Psoas muscle (tissue), 7 donors: ENCODE measurements at regions not wholly inside any gene's neighbourhood (a gene's known extent, or its start where the extent isn't known, plus 50 kb on each side); places are given as distances from the start of the nearest gene placed in this dataset.

ENCODE experiments used
- ATAC-seq, 4 donors: fragments of 200-7000 bp; cut with Tn5 transposase; one replicate each; pipeline ENCODE4 v1.9.1; 2020; ENCODE audit warnings: moderate library complexity in 3 of 4, mild to moderate bottlenecking in 2 of 4
- DNase-seq, 2 donors: peaks; one replicate each; pipeline ENCODE4 v3.0.0-alpha.2; 2020
- H3K27ac ChIP-seq: fragments of 200-600 bp; one replicate; pipeline ENCODE4 v1.8.0; 2022
- H3K27me3 ChIP-seq, 3 donors: fragments of 200-600 bp in 1 of 3; one replicate each; pipeline versions ENCODE4 v1.6.1 to v1.8.0; 2013 to 2022; ENCODE audit warnings: low read length in 2 of 3, mild to moderate bottlenecking in 2 of 3, moderate library complexity in 1 of 3; ENCODE audit not compliant: insufficient read depth in 3 of 3
- H3K36me3 ChIP-seq, 2 donors: fragments of 200-600 bp in 1 of 2; one replicate each; pipeline versions ENCODE4 v1.6.1 to v1.8.0; 2013 to 2022; ENCODE audit warnings: low read depth in 1 of 2, mild to moderate bottlenecking in 1 of 2, moderate library complexity in 1 of 2; ENCODE audit not compliant: insufficient read depth in 1 of 2
- H3K4me1 ChIP-seq: fragments of 200-600 bp; one replicate; pipeline ENCODE4 v1.8.0; 2022
- H3K4me3 ChIP-seq: fragments of 200-600 bp; one replicate; pipeline ENCODE4 v1.8.0; 2022; ENCODE audit warnings: mild to moderate bottlenecking
- H3K9me3 ChIP-seq: fragments of 200-600 bp; one replicate; pipeline ENCODE4 v1.8.0; 2022
- CTCF ChIP-seq: fragments of 200-600 bp; IDR thresholded peaks from one replicate; pipeline ENCODE4 v1.8.0; 2022; ENCODE audit warnings: antibody characterized with exemption
- WGBS, 3 donors: extraction: QIAGEN DNeasy Blood & Tissue Kit; methylation state at CpG; one replicate each; pipeline versions ENCODE4 v1.1.6 to v1.1.7; 2013; 5-methylcytosine and 5-hydroxymethylcytosine counted together
- intact Hi-C, 2 donors: fragments of 100-400 bp; cut with DNase I; formaldehyde crosslinking; loops; one replicate each; pipeline versions ENCODE4 v1.11.0 to v1.14.2; 2022
- donor health status: healthy with polysubstance abuse.
- donor health status: DM: no; HTN: no; CAD: no; lungs with moderate emphysema.
- donor health status: Bipolar disorder and iron deficiency.
- donor health status: healthy.
- donor health status: DM: yes; HTN: yes; CAD: no.
- donor health status: DM: no; HTN: no; CAD: no.
- donor health status: DM: yes; HTN: yes; CAD: no.

- no peaks in the 10 kb centered on the region for H3K4me1 ChIP-seq
- TF ChIP-seq CTCF, result no peak
- 73 to 86% (median 77%) methylated on average over 10 of the region's 10 CpGs for WGBS, 3 donors
- intact Hi-C loops, result no loop called here
- peaks cover 0 to 12% (median 0%) of the 10 kb centered on the region in 3 donors for H3K27me3 ChIP-seq
- ATAC-seq, result no peak
- DNase-seq, result no peak
- no peak overlapping the region for H3K27ac ChIP-seq
- H3K36me3 ChIP-seq, result no peaks in the 10 kb centered on the region
- H3K4me3 ChIP-seq, result no peak overlapping the region
- no peaks in the 10 kb centered on the region for H3K9me3 ChIP-seq
Measured at GRCh38 chrX:45731448-45731847, 530.8 kb upstream of the DIPK2B start.

- Histone ChIP-seq H3K27ac (no peak overlapping the region), H3K27me3 (peaks cover 0 to 16% (median 0%) of the 10 kb centered on the region in 3 donors), H3K4me1 (no peaks in the 10 kb centered on the region), H3K9me3 (no peaks in the 10 kb centered on the region), H3K36me3 (no peaks in the 10 kb centered on the region), H3K4me3 (no peak overlapping the region)
- no peak for ATAC-seq
- no peak for DNase-seq
- 59 to 67% (median 63%) methylated on average over 1 of the region's 1 CpG for WGBS, 3 donors
- intact Hi-C loops, result no loop called here
- no peak for TF ChIP-seq CTCF
Measured at GRCh38 chrX:45727761-45728160, 527.1 kb upstream of the DIPK2B start.

GRCh38 chrX:45722471-45722870, 521.8 kb upstream of the DIPK2B start:
- Histone ChIP-seq H3K27me3 (peaks cover 0 to 10% (median 0%) of the 10 kb centered on the region in 3 donors), H3K36me3 (no peaks in the 10 kb centered on the region), H3K4me1 (no peaks in the 10 kb centered on the region), H3K9me3 (no peaks in the 10 kb centered on the region), H3K4me3 (no peak overlapping the region), H3K27ac (no peak overlapping the region)
- 59 to 64% (median 61%) methylated on average over 3 of the region's 3 CpGs for WGBS, 3 donors
- intact Hi-C loops, result no loop called here
- DNase-seq (no peak), ATAC-seq (no peak)
- no peak for TF ChIP-seq CTCF

GRCh38 chrX:45719751-45720501, 519.2 kb upstream of the DIPK2B start:
- Histone ChIP-seq H3K27me3 (peaks cover 0 to 7% (median 0%) of the 10 kb centered on the region in 3 donors), H3K36me3 (no peaks in the 10 kb centered on the region), H3K9me3 (no peaks in the 10 kb centered on the region), H3K4me1 (no peaks in the 10 kb centered on the region), H3K4me3 (no peak overlapping the region), H3K27ac (no peak overlapping the region)
- intact Hi-C loops, result no loop called here
- DNase-seq (no peak), ATAC-seq (no peak)
- TF ChIP-seq CTCF, result no peak
- WGBS, 3 donors, result 81 to 95% (median 92%) methylated on average over 4 of the region's 4 CpGs

GRCh38 chrX:45718676-45719075, 518.0 kb upstream of the DIPK2B start:
- intact Hi-C loops, result no loop called here
- peaks cover 0 to 4% (median 0%) of the 10 kb centered on the region in 3 donors for H3K27me3 ChIP-seq
- no peak for ATAC-seq
- H3K9me3 ChIP-seq, result no peaks in the 10 kb centered on the region
- TF ChIP-seq CTCF, result no peak
- WGBS, 3 donors, result 81 to 100% (median 92%) methylated on average over 1 of the region's 1 CpG
- no peak overlapping the region for H3K27ac ChIP-seq
- H3K36me3 ChIP-seq, result no peaks in the 10 kb centered on the region
- no peaks in the 10 kb centered on the region for H3K4me1 ChIP-seq
- H3K4me3 ChIP-seq, result no peak overlapping the region
- no peak for DNase-seq
